ENCODE measurements at regions not wholly inside any gene's neighbourhood (a gene's known extent, or its start where the extent isn't known, plus 50 kb on each side); places are given as distances from the start of the nearest gene placed in this dataset.
A peak's percentile ranks its signal among the peaks of the same experiment; 100 is the strongest.

DNA sequence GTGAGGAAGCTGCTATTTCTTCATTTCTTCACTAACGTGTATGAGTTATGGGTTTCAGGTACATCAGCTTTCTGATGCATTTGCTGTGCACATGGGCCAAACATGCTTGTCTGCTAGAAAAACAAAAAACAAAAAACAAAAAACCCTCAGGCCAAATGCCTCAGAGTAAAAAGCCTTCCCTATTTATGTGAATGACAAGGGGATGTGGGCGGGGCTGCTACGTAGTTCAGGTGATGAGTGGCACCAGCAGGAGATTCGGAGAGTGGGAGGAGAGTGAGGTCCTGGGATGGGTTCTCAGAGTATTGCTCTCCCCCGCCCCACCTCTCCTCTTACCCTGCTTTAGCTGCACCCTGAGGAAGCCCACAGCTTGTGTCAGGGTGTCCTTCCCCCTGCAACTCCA lies 596.8 kb upstream of the JAG1 start:
- H3K4me3 ChIP-seq (ENCODE audit: control insufficient read depth, low read depth, low read length) = no peak overlapping the region
- TF ChIP-seq, protein P1, sequence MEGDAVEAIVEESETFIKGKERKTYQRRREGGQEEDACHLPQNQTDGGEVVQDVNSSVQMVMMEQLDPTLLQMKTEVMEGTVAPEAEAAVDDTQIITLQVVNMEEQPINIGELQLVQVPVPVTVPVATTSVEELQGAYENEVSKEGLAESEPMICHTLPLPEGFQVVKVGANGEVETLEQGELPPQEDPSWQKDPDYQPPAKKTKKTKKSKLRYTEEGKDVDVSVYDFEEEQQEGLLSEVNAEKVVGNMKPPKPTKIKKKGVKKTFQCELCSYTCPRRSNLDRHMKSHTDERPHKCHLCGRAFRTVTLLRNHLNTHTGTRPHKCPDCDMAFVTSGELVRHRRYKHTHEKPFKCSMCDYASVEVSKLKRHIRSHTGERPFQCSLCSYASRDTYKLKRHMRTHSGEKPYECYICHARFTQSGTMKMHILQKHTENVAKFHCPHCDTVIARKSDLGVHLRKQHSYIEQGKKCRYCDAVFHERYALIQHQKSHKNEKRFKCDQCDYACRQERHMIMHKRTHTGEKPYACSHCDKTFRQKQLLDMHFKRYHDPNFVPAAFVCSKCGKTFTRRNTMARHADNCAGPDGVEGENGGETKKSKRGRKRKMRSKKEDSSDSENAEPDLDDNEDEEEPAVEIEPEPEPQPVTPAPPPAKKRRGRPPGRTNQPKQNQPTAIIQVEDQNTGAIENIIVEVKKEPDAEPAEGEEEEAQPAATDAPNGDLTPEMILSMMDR (conservative IDR thresholded peaks at IDR 0.05; ENCODE audit: control insufficient read depth, insufficient read depth, low read depth, low read length) = no peak
- no peak for DNase-seq (ENCODE audit: low read depth)

DNA sequence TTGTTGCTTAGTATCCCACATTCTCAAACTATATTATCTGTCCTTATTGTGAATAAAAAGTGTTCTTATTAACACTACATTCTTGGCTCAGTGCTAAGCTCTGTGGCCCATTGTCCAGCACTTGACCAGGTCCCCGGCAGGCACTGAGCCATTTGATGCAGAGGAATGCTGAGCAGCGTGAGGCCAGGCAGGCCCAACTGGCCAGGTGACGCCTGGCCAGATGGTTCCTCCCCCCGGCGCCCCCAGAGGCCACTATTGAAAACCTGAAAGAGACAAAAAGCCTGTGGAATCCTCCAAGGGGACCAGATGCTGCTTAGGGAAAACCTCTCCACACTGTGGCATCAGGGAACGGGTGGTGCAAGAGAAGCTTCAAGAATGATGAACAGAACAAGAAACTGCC lies 597.5 kb upstream of the JAG1 start:
- DNase-seq (ENCODE audit: low read depth) = no peak
- TF ChIP-seq, protein P1 (conservative IDR thresholded peaks at IDR 0.05; ENCODE audit: control insufficient read depth, insufficient read depth, low read depth, low read length) = no peak
- H3K4me3 ChIP-seq (ENCODE audit: control insufficient read depth, low read depth, low read length) = no peak overlapping the region

DNA sequence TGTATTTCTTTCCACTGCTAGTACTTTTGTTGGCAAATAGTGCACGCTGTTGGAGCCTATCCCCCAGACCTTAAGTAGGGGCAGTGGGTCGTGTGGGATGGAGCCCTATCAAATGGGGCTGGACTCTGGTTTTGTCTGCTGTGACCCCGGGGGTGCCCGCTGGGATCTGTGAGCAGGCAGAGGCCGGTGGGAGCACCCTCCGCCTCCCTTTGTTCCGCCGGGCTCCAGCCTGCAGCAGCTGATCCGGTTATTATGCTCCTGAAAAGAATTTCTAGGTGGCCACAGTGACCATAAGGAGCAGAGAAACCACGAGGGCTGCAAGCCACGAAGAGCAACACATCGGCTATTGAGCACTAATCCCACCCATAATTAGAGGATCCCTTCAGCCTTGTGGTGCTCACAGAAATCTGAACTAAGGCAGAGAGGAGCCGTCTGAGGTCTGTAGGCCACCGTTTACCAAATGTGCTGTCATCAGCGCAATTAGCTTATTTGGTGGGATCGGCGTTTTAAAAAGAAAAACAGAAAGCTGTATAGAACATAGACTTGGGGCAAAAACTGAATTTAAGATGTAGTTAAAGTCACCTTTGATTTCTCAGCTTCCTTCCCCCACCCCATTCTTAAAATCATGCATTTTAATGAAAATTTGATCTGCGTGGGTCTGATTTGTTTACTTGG lies 598.3 kb upstream of the JAG1 start:
- H3K4me3 ChIP-seq (ENCODE audit: control insufficient read depth, low read depth, low read length) = no peak overlapping the region
- TF ChIP-seq, protein P1 (conservative IDR thresholded peaks at IDR 0.05; ENCODE audit: control insufficient read depth, insufficient read depth, low read depth, low read length) = no peak
- DNase-seq (ENCODE audit: low read depth) = no peak

DNA sequence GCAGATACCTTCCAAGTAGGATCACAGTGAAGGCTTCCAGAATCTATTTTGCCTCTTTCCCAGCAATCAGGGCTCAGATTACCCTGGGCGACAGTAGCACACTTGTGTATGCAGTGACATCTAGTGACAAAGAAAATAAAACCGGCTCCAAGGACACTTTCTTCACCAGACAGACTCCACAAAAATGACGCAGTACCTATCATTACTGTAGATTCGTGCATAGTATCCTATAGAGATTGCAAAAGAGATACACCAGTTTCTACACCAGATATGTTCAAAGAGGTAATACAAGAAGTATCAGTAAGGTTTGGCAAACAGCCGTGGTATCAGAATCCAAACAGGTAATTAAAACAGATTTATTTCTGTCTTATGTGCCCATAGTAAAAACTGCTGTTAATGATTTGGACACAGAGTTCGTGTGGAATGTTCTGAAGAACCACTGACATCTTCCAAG lies 600.4 kb upstream of the JAG1 start:
- DNase-seq (ENCODE audit: low read depth) = peak; percentile 66
- H3K4me3 ChIP-seq (ENCODE audit: control insufficient read depth, low read depth, low read length) = no peak overlapping the region
- TF ChIP-seq, protein P1 (conservative IDR thresholded peaks at IDR 0.05; ENCODE audit: control insufficient read depth, insufficient read depth, low read depth, low read length) = peak; percentile 45

DNA sequence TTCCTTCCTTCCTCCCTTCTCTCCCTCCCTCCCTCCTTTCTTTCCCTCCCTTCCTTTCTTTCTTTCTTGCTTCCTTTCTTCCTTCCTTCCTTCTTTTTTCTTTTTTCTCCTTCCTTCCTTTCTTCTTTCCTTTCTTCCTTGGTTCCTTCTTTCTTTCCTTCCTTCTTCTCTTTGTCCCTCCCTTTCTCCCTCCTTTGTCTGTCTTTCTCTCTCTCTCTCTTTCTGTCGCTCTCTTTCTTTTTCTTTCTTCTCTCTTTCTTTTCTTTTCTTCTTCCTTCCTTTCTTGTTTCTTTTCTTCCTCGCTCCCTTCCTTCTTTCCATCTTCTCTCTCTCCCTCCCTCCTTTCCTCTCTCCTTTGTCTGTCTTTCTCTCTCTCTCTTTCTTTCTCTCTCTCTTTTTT lies 601.9 kb upstream of the JAG1 start:
- DNase-seq (ENCODE audit: low read depth) = no peak
- TF ChIP-seq, protein P1 (conservative IDR thresholded peaks at IDR 0.05; ENCODE audit: control insufficient read depth, insufficient read depth, low read depth, low read length) = no peak
- no peak overlapping the region for H3K4me3 ChIP-seq (ENCODE audit: control insufficient read depth, low read depth, low read length)

DNA sequence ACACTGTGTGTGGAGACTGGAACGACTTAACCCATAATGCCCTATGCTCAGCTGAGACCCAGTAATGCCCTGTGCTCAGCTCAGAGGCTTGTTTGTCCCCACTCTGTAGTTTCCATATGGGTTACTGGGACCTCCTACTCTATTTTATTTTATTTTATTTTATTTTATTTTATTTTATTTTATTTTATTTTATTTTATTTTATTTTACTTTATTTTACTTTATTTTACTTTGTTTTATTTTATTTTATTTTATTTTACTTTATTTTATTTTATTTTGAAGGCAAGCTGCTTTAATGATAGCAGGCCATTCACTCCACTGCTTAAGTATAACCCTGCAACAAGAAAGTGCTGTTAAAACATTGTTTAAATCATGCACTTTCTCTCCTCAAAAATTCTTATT lies 603.4 kb upstream of the JAG1 start:
- TF ChIP-seq, protein P1 (conservative IDR thresholded peaks at IDR 0.05; ENCODE audit: control insufficient read depth, insufficient read depth, low read depth, low read length) = no peak
- no peak overlapping the region for H3K4me3 ChIP-seq (ENCODE audit: control insufficient read depth, low read depth, low read length)
- DNase-seq (ENCODE audit: low read depth) = no peak

Data from fibroblast of mammary gland (primary cell).